Muscle layer of colon (tissue), 2 donors: ENCODE measurements at regions not wholly inside any gene's neighbourhood (a gene's known extent, or its start where the extent isn't known, plus 50 kb on each side); places are given as distances from the start of the nearest gene placed in this dataset.

Experiments used
- H3K27ac ChIP-seq: one replicate; pipeline ENCODE4 v1.7.0; 2013; ENCODE audit warnings: low read depth, mild to moderate bottlenecking, low read length, moderate library complexity
- H3K27me3 ChIP-seq, 2 donors: one replicate each; pipeline ENCODE4 v1.7.0; 2013; ENCODE audit warnings: low read length in 2 of 2, mild to moderate bottlenecking in 2 of 2; ENCODE audit not compliant: insufficient read depth in 2 of 2, control insufficient read depth in 1 of 2
- H3K36me3 ChIP-seq: one replicate; pipeline ENCODE4 v1.7.0; 2013; ENCODE audit warnings: mild to moderate bottlenecking, low read length; ENCODE audit not compliant: insufficient read depth
- H3K4me1 ChIP-seq: one replicate; pipeline ENCODE4 v1.7.0; 2013; ENCODE audit warnings: mild to moderate bottlenecking, low read length; ENCODE audit not compliant: insufficient read depth
- H3K4me3 ChIP-seq, 2 donors: one replicate each; pipeline ENCODE4 v1.7.0; 2013; ENCODE audit warnings: low read length in 2 of 2, low read depth in 1 of 2, mild to moderate bottlenecking in 1 of 2, moderate library complexity in 1 of 2
- H3K9ac ChIP-seq: one replicate; pipeline ENCODE4 v1.7.0; 2013; ENCODE audit warnings: low read length
- H3K9me3 ChIP-seq: one replicate; pipeline ENCODE4 v1.7.0; 2013; ENCODE audit warnings: mild to moderate bottlenecking, low read length
- donor health status: abdominal sarcoma.
- donor health status: Adenocarcinoma of cecum.

DNA sequence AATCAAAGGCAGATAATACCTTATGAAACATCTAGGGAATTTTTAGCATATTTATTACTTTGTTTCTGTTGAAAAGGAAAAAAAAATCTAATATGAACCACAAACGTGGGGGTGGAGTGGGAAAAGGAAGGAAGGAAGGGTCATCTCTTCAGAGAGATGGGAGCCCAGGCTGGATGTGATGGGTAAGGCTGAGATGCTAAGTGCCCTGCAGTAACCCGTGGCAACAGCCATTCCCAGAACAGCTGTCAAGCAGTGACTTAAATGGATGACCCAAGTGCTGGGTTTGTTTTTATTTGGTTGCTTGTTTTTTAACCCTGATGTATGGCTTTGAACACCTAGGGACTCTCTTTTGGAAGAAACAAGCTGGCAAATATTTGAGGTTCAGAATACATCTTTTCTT lies 50.7 kb upstream of the KLF7 start:
- H3K27me3 ChIP-seq = no peaks in the 10 kb centered on the region
- H3K36me3 ChIP-seq = no peaks in the 10 kb centered on the region
- no peak overlapping the region for H3K4me3 ChIP-seq
- no peaks in the 10 kb centered on the region for H3K4me1 ChIP-seq
- no peaks in the 10 kb centered on the region for H3K9me3 ChIP-seq
- H3K9ac ChIP-seq = no peak overlapping the region
- H3K27ac ChIP-seq = no peak overlapping the region

DNA sequence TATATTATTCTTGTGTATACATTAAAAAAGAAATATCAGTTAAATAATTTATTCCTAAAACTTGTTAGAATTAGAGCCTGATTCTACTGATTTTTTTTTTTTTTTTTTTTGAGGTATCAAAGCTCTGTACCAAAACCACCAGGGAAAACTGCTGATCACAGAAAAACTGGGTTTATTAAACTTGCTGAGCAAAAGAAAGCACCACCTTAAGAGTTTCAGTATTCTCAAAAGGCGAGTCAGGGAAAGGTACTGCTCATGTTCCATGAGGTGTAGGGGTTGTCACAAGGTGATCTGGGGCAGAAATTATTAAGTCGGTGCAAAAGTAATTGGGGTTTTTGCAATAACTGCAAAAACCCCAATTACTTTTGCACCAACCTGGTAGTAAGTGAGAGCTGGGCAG lies 51.7 kb upstream of the KLF7 start:
- H3K27ac ChIP-seq = no peak overlapping the region
- H3K4me3 ChIP-seq = no peak overlapping the region
- no peaks in the 10 kb centered on the region for H3K4me1 ChIP-seq
- H3K27me3 ChIP-seq = no peaks in the 10 kb centered on the region
- no peaks in the 10 kb centered on the region for H3K9me3 ChIP-seq
- H3K36me3 ChIP-seq = no peaks in the 10 kb centered on the region
- no peak overlapping the region for H3K9ac ChIP-seq

DNA sequence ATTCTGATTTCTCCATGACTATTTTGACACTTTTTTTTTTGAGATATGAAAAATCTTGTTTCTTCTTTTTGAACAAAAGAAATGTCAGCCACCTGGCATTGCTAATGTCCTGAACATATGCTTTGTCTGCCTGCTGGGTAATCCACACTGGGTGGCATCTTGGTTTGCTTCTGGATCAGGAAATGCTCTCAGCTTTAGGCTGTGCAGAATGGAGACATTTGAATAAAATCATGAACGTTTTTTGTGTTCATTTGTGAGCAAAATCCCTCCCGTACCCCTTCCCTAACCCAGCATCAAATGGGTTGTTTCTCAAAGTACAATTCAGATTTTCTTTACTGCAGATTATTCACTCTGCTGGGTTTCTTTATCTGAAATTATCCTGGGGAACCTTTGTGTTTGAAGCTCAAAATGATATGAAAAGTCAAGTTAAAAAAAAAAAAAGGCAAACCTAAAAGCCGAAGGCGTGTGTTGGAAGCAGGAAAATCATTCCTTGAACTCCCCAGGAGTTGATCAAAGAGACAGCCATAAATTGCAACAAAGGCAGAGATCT lies 53.4 kb upstream of the KLF7 start:
- no peak overlapping the region for H3K9ac ChIP-seq
- no peaks in the 10 kb centered on the region for H3K36me3 ChIP-seq
- H3K4me3 ChIP-seq = no peak overlapping the region
- H3K27me3 ChIP-seq = no peaks in the 10 kb centered on the region
- no peak overlapping the region for H3K27ac ChIP-seq
- peaks cover 1% of the 10 kb centered on the region for H3K4me1 ChIP-seq
- no peaks in the 10 kb centered on the region for H3K9me3 ChIP-seq

DNA sequence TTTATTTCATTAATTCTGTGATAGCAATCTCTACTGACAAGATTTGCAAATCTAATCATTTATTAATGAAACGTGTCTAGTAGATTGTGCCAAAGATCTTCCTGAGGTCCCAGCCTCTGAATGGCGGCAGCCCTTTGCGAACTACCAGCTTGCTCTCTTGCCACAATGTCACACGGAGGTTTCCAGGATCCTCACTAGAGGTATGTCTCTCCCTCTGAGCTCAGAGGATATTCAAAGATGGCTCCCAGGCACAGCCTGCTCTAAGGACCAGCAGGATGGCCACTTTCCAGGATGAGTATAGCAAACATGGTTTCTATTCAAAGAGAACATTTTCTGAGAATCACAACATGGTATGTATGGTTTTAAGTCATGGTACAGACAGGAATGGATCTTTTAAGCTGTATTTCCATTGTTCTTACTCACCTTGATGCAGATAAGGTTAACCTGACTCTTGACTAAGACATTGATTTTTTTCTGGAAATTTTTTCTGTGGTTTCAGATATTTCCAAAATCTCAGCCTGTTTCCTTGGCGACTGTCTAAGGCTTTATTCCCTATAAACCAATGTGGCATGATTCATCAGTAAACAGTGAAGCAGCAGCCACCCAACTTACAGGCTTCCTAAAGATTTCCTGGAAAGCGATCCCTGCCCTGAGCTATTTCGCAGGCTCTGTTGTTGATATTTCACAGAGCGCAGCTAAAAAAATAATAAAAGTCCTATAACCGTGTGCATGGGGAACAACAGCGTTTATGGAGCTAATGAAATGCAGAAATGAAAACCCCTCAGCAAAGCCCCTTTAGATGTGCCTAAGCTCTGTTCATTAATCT lies 54.1 kb upstream of the KLF7 start:
- Histone ChIP-seq H3K9ac (no peak overlapping the region), H3K4me1 (peaks cover 8% of the 10 kb centered on the region)

DNA sequence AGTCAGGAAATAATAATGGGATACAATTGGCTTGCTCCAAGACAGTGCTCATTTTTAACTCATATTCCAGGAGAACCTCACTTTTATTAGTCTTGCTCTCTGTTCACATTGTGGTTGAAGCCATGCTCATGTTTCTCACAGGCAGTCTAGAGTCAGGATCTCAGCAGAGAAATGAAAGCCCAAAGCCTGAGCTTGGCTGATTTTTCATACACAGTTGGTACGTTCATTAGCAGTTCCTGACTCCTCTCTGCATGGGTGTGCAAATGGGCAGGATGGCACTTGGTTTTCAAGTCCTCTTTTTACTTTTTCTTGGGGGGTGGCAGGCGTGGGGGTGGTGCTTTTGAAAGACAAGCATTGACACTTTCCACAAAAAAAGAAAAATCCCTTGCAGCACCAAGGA lies 56.0 kb upstream of the KLF7 start:
- Histone ChIP-seq H3K27me3 (no peaks in the 10 kb centered on the region), H3K36me3 (no peaks in the 10 kb centered on the region), H3K4me3 (no peak overlapping the region), H3K9ac (no peak overlapping the region), H3K4me1 (peaks cover 17% of the 10 kb centered on the region), H3K27ac (no peak overlapping the region), H3K9me3 (no peaks in the 10 kb centered on the region)

More for the DNA sequence above, 54.1 kb upstream of the KLF7 start:
- H3K36me3 ChIP-seq = no peaks in the 10 kb centered on the region
- H3K9me3 ChIP-seq = no peaks in the 10 kb centered on the region
- H3K4me3 ChIP-seq = no peak overlapping the region
- no peaks in the 10 kb centered on the region for H3K27me3 ChIP-seq
- no peak overlapping the region for H3K27ac ChIP-seq

DNA sequence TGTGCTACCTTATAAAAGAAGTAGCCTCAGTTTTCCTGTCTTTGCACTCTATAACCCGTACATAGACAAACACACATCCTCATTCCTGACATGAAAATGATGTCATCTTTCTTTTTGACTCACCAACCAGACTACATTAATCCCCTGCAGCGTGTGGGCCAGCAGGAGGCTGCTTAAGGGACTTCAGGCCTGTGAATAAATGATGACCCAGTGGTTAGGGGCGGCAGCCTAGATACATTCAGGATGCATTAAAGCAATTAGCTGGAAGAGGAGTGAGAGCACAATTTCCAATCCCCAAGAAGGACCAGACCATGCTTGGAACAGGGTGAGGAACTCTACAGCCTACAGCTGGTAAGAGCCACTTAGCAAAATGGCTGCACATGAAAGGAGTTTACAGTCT lies 57.3 kb upstream of the KLF7 start:
- Histone ChIP-seq H3K9ac (no peak overlapping the region), H3K27me3 (no peaks in the 10 kb centered on the region), H3K27ac (no peak overlapping the region), H3K4me3 (no peak overlapping the region), H3K4me1 (peaks cover 29% of the 10 kb centered on the region), H3K36me3 (no peaks in the 10 kb centered on the region), H3K9me3 (no peaks in the 10 kb centered on the region)

DNA sequence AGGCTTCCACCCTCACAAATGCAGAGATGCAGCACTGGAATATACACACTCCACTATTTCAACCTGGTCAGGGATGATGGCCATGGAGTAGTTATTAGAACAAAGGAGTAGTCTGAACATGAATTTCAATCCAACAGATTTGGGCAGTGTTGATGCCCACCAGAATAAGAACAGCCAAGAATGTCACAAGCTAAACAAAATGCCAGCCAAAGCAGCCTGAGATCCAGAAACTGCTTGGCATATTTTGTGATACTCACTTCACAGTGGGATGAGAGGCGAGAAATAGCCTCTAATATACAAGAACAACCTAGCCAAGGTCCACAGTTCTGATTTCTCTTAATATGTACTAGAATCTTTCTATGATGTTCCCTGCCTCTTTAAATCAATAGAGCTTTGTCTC lies 58.6 kb upstream of the KLF7 start:
- H3K4me3 ChIP-seq = no peak overlapping the region
- H3K27ac ChIP-seq = no peak overlapping the region
- H3K9me3 ChIP-seq = no peaks in the 10 kb centered on the region
- peaks cover 42% of the 10 kb centered on the region for H3K4me1 ChIP-seq
- H3K27me3 ChIP-seq = no peaks in the 10 kb centered on the region
- H3K9ac ChIP-seq = no peak overlapping the region
- no peaks in the 10 kb centered on the region for H3K36me3 ChIP-seq

DNA sequence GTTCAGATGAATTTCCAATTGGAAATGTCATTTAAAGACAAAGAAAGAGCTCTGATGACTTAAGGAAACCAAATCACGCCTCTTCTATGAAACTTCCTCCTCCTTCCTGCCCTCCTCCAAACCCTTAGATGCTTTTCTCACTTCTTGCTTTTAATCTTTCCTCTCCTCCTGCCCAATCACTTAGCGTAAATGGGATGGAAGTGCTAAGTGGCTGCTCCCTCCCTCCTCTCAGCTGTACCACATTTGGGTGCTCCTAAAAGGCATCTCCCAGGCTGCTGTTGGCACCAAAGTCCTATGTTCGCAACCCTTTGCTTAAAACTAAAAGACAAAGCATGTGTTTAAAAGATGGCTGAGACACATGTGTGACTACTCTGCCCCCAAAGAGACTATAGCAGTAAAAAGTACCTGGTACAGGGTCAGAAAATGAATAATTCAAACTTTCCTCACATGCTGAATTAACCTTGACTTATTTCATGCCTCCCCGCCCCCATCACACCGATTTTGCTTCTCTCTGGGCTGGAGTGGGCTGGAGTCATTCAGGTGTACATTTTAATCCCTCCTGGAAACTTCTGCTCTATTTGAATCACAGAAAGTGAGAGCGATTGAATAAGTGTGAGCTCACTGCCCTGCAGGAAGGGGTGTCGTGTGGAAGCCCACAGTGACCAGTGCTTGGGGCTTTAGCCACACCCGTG lies 59.2 kb upstream of the KLF7 start:
- no peaks in the 10 kb centered on the region for H3K27me3 ChIP-seq
- no peak overlapping the region for H3K9ac ChIP-seq
- H3K4me1 ChIP-seq = peaks cover 45% of the 10 kb centered on the region
- H3K9me3 ChIP-seq = no peaks in the 10 kb centered on the region
- no peaks in the 10 kb centered on the region for H3K36me3 ChIP-seq
- H3K27ac ChIP-seq = no peak overlapping the region
- no peak overlapping the region for H3K4me3 ChIP-seq

DNA sequence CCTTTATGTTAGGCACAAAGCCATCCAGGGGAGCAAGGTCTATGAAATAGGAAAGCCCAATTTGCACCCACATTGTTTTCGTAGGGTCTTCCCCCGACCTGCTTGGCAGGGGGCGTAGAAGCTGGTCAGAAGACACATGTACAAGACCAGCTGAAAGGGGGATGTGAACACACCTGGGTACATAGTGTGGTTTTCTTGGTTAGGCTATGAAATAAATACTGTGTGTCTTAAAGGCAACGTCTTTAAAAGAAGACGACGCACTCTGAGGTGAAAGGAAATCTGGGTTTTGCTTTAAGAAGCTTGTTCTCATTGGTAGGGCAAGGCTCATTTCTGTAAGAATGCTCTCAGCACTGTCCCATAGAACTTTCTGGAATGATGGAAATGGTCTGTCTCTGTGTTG lies 60.0 kb upstream of the KLF7 start:
- Histone ChIP-seq H3K9me3 (no peaks in the 10 kb centered on the region), H3K27me3 (no peaks in the 10 kb centered on the region), H3K9ac (no peak overlapping the region), H3K36me3 (no peaks in the 10 kb centered on the region), H3K27ac (peak overlapping the region; percentile 3), H3K4me3 (no peak overlapping the region), H3K4me1 (peaks cover 45% of the 10 kb centered on the region)

DNA sequence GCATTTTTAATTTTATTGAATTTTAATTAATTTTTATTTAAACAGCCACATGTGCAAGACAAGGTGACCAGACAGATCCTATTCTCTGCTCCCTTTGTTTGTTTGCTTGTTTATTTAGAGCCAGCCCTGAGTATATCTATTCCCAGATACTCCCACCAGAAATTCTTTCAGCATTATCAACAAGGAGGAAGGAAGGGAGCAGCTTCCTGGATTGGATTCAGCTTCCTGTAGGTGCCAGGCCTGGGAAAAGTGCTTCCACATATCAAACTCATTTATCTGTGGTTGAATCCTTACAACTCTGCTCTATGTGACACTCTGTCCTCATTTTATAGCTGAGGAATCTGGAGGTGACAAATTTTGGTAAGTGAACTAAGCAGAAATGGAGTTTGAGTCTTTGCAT lies 60.5 kb upstream of the KLF7 start:
- Histone ChIP-seq H3K9me3 (no peaks in the 10 kb centered on the region), H3K9ac (no peak overlapping the region), H3K27me3 (no peaks in the 10 kb centered on the region), H3K4me3 (no peak overlapping the region), H3K36me3 (no peaks in the 10 kb centered on the region), H3K4me1 (peaks cover 45% of the 10 kb centered on the region), H3K27ac (peak overlapping the region; percentile 77)

DNA sequence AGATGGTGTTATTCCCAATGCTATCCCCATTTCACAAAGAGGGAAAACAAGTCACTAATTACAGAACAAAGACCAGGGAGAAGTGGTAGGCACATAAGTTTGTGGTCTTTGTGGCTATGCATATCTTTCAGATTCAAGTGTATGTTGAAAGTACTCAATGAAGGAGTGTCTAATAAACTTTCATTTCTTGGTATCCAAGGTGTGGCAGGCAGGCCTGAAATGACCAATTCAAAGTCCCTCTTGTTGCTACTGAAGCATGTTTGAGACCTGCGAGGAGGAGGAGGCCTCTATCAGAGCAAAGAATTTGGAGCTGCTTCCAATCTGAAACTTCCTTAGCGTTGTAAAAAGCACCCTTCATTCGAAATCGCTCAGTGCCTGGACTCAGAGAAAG lies 60.9 kb upstream of the KLF7 start:
- Histone ChIP-seq H3K4me1 (peaks cover 45% of the 10 kb centered on the region), H3K4me3 (peak overlapping the region in 1 of 2 donors; percentile 25), H3K27me3 (no peaks in the 10 kb centered on the region), H3K36me3 (no peaks in the 10 kb centered on the region), H3K9ac (no peak overlapping the region), H3K9me3 (no peaks in the 10 kb centered on the region), H3K27ac (peak overlapping the region; percentile 77)
